DND-41 (cell line): ENCODE measurements at regions not wholly inside any gene's neighbourhood (a gene's known extent, or its start where the extent isn't known, plus 50 kb on each side); places are given as distances from the start of the nearest gene placed in this dataset.

ENCODE experiments used
- ATAC-seq: fragments of 200-7000 bp; cut with Tn5 transposase; 3 replicates; pipeline ENCODE4 v1.9.1; 2021; ENCODE audit warnings: low read depth; ENCODE audit not compliant: insufficient read depth
- DNase-seq: peaks from one replicate; pipeline ENCODE4 v3.0.0-alpha.2; 2020
- H2AFZ ChIP-seq: 2 replicates; pipeline ENCODE4 v1.6.0; 2012; ENCODE audit warnings: low read depth, low read length
- H3K27ac ChIP-seq: 2 replicates; pipeline ENCODE4 v1.5.1; 2012; ENCODE audit warnings: low read length, inconsistent platforms
- H3K27me3 ChIP-seq: fragments of 200-600 bp; sonication (generic); 2 replicates; pipeline ENCODE4 v1.6.0; 2012; ENCODE audit warnings: low read length, mild to moderate bottlenecking, inconsistent platforms; ENCODE audit not compliant: insufficient read depth, poor library complexity
- H3K36me3 ChIP-seq: 2 replicates; pipeline ENCODE4 v1.5.1; 2012; ENCODE audit warnings: low read length, inconsistent platforms; ENCODE audit not compliant: insufficient read depth
- H3K4me1 ChIP-seq: 2 replicates; pipeline ENCODE4 v1.5.1; 2012; ENCODE audit warnings: mild to moderate bottlenecking, low read length; ENCODE audit not compliant: insufficient read depth
- H3K4me2 ChIP-seq: 2 replicates; pipeline ENCODE4 v1.6.0; 2012; ENCODE audit warnings: mild to moderate bottlenecking, moderate library complexity, low read length, inconsistent platforms; ENCODE audit not compliant: insufficient read depth
- H3K4me3 ChIP-seq, 2 experiments: fragments of 200-600 bp in 1 of 2; shearing (Covaris generic) in 1 of 2; 2 replicates each; pipeline ENCODE4 v1.5.1; 2012 to 2016; ENCODE audit warnings: inconsistent platforms in 2 of 2, low read length in 2 of 2, mild to moderate bottlenecking in 2 of 2, low read depth in 1 of 2, moderate library complexity in 1 of 2
- H3K79me2 ChIP-seq: 2 replicates; pipeline ENCODE4 v1.6.0; 2012; ENCODE audit warnings: low read length, inconsistent platforms; ENCODE audit not compliant: insufficient read depth
- H3K9ac ChIP-seq: 2 replicates; pipeline ENCODE4 v1.6.0; 2012; ENCODE audit warnings: low read depth, mild to moderate bottlenecking, inconsistent platforms, low read length, moderate library complexity
- H3K9me3 ChIP-seq: 2 replicates; pipeline ENCODE4 v1.5.1; 2012; ENCODE audit warnings: low read length, moderate library complexity, mild to moderate bottlenecking, inconsistent platforms; ENCODE audit not compliant: insufficient read depth, severe bottlenecking
- H4K20me1 ChIP-seq: 2 replicates; pipeline ENCODE4 v1.6.0; 2012; ENCODE audit warnings: low read length; ENCODE audit not compliant: insufficient read depth
- EZH2 ChIP-seq: IDR thresholded peaks from 3 replicates; pipeline ENCODE4 v1.6.1; 2012; ENCODE audit warnings: borderline replicate concordance, low read depth, mild to moderate bottlenecking, moderate library complexity, low read length, inconsistent platforms; ENCODE audit not compliant: severe bottlenecking
- TF ChIP-seq, protein P1 (sequence below): IDR thresholded peaks from 2 replicates; pipeline ENCODE4 v1.5.1; 2012; ENCODE audit warnings: borderline replicate concordance, low read length, moderate library complexity, mild to moderate bottlenecking; ENCODE audit not compliant: poor library complexity, severe bottlenecking; ENCODE audit errors: extremely low read depth

- Histone ChIP-seq H3K27me3 (no peaks in the 10 kb centered on the region), H3K79me2 (no peaks in the 10 kb centered on the region), H3K4me2 (no peak overlapping the region), H3K4me1 (no peaks in the 10 kb centered on the region), H2AFZ (no peak overlapping the region), H3K9ac (no peak overlapping the region), H4K20me1 (no peaks in the 10 kb centered on the region), H3K27ac (no peak overlapping the region), H3K36me3 (no peaks in the 10 kb centered on the region), H3K9me3 (no peaks in the 10 kb centered on the region), H3K4me3 (no peak overlapping the region)
- ATAC-seq (no peak), DNase-seq (no peak)
- no peak for TF ChIP-seq EZH2
- TF ChIP-seq, protein P1, sequence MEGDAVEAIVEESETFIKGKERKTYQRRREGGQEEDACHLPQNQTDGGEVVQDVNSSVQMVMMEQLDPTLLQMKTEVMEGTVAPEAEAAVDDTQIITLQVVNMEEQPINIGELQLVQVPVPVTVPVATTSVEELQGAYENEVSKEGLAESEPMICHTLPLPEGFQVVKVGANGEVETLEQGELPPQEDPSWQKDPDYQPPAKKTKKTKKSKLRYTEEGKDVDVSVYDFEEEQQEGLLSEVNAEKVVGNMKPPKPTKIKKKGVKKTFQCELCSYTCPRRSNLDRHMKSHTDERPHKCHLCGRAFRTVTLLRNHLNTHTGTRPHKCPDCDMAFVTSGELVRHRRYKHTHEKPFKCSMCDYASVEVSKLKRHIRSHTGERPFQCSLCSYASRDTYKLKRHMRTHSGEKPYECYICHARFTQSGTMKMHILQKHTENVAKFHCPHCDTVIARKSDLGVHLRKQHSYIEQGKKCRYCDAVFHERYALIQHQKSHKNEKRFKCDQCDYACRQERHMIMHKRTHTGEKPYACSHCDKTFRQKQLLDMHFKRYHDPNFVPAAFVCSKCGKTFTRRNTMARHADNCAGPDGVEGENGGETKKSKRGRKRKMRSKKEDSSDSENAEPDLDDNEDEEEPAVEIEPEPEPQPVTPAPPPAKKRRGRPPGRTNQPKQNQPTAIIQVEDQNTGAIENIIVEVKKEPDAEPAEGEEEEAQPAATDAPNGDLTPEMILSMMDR: no peak
Measured at GRCh38 chr5:59976342-59976741, 82.8 kb upstream of the PDE4D start.

DNA sequence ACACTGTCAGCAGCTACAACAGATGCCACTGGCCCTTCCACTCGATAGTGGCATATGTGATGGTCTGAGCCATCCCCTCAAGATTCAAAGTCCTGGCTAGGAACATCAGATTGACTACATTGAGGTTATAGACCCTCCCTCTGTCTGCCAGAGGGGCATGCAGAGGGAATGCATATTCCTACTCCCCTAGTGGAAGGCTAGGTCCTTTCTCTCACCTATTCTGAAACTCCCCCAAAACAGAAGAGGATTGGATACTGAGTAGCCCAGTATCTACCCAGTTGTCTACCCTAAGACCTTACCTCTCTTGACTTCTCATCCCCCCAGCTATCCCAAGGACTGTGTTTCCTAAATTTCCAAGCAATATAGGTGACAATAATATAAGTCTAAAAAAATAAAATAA lies 78.5 kb upstream of the PDE4D start:
- ATAC-seq (no peak), DNase-seq (no peak)
- Histone ChIP-seq H4K20me1 (no peaks in the 10 kb centered on the region), H3K36me3 (no peaks in the 10 kb centered on the region), H3K9ac (no peak overlapping the region), H3K27me3 (no peaks in the 10 kb centered on the region), H2AFZ (no peak overlapping the region), H3K9me3 (no peaks in the 10 kb centered on the region), H3K4me2 (no peak overlapping the region), H3K4me1 (no peaks in the 10 kb centered on the region), H3K4me3 (no peak overlapping the region), H3K79me2 (no peaks in the 10 kb centered on the region), H3K27ac (no peak overlapping the region)
- TF ChIP-seq EZH2: no peak
- TF ChIP-seq, protein P1: no peak

DNA sequence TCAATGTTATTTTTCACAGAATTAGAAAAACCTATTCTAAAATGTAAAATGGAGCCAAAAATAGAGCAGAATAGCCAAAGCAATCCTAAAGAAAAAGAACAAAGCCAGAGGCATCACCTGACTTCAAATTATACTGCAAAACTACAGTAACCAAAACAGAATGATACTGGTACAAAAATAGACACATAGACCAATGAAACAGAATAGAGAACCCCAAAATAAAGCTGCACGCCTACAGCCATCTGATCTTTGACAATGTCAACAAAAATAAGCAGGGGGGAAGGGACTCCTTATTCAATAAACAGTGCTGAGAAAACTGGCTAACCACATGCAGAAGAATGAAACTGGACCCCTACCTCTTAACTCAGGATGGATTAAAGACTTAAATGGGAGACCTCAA lies 65.8 kb upstream of the PDE4D start:
- no peaks in the 10 kb centered on the region for H4K20me1 ChIP-seq
- ATAC-seq (no peak), DNase-seq (no peak)
- no peak overlapping the region for H3K27ac ChIP-seq
- H3K4me2 ChIP-seq: no peak overlapping the region
- TF ChIP-seq, protein P1: no peak
- no peak for TF ChIP-seq EZH2
- H2AFZ ChIP-seq: no peak overlapping the region
- H3K79me2 ChIP-seq: no peaks in the 10 kb centered on the region
- no peaks in the 10 kb centered on the region for H3K36me3 ChIP-seq
- H3K27me3 ChIP-seq: no peaks in the 10 kb centered on the region
- H3K9ac ChIP-seq: no peak overlapping the region
- no peaks in the 10 kb centered on the region for H3K4me1 ChIP-seq
- H3K4me3 ChIP-seq: no peak overlapping the region
- H3K9me3 ChIP-seq: no peaks in the 10 kb centered on the region

GRCh38 chr5:59956130-59956783 lies 62.7 kb upstream of the PDE4D start:
- Histone ChIP-seq H3K4me3 (no peak overlapping the region), H3K4me1 (no peaks in the 10 kb centered on the region), H3K9me3 (no peaks in the 10 kb centered on the region), H2AFZ (no peak overlapping the region), H3K79me2 (no peaks in the 10 kb centered on the region), H3K9ac (no peak overlapping the region), H3K27me3 (no peaks in the 10 kb centered on the region), H3K36me3 (no peaks in the 10 kb centered on the region), H3K27ac (no peak overlapping the region), H4K20me1 (no peaks in the 10 kb centered on the region), H3K4me2 (no peak overlapping the region)
- TF ChIP-seq EZH2: no peak
- TF ChIP-seq, protein P1: no peak
- ATAC-seq (no peak), DNase-seq (no peak)
